Uterus (tissue), 2 donors: ENCODE measurements at regions not wholly inside any gene's neighbourhood (a gene's known extent, or its start where the extent isn't known, plus 50 kb on each side); places are given as distances from the start of the nearest gene placed in this dataset.

ENCODE experiments used
- CTCF ChIP-seq, 4 experiments: fragments of 200-600 bp in 2 of 4; fragments of 450-650 bp in 2 of 4; sonication (generic) in 2 of 4; IDR thresholded peaks; one replicate each; pipeline ENCODE4 v1.5.1; 2016 to 2019; ENCODE audit warnings: antibody characterized with exemption in 4 of 4, mild to moderate bottlenecking in 2 of 4, moderate library complexity in 1 of 4
- POLR2A ChIP-seq, 2 donors: fragments of 450-650 bp; IDR thresholded peaks; one replicate each; pipeline ENCODE4 v1.6.1; 2016; ENCODE audit warnings: antibody characterized with exemption in 2 of 2, mild to moderate bottlenecking in 1 of 2, moderate library complexity in 1 of 2

GRCh38 chr10:94266091-94266490 lies 96.6 kb downstream of the NOC3L start:
- no peak for TF ChIP-seq CTCF (IDR thresholded peaks at IDR 0.05)
- TF ChIP-seq POLR2A (IDR thresholded peaks at IDR 0.05), result no peak
